Glutamatergic neuron (in vitro differentiated cells): ENCODE measurements at regions not wholly inside any gene's neighbourhood (a gene's known extent, or its start where the extent isn't known, plus 50 kb on each side); places are given as distances from the start of the nearest gene placed in this dataset.

Source experiments
- DNase-seq: peaks from one replicate; pipeline ENCODE4 v3.0.0; 2022
- H3K27ac Mint-ChIP-seq: one replicate; pipeline ENCODE4 v1.8.0; 2020; ENCODE audit warnings: mild to moderate bottlenecking, mixed read lengths, inconsistent platforms; ENCODE audit not compliant: unreplicated experiment
- H3K27me3 Mint-ChIP-seq: one replicate; pipeline ENCODE4 v1.8.0; 2020; ENCODE audit warnings: mild to moderate bottlenecking, moderate library complexity, mixed read lengths, inconsistent platforms; ENCODE audit not compliant: unreplicated experiment
- H3K36me3 Mint-ChIP-seq: one replicate; pipeline ENCODE4 v1.8.0; 2020; ENCODE audit warnings: mild to moderate bottlenecking, mixed read lengths, inconsistent platforms; ENCODE audit not compliant: unreplicated experiment
- H3K4me1 Mint-ChIP-seq: one replicate; pipeline ENCODE4 v1.8.0; 2020; ENCODE audit warnings: mild to moderate bottlenecking, low read depth, mixed read lengths, inconsistent platforms; ENCODE audit not compliant: unreplicated experiment
- H3K4me3 Mint-ChIP-seq: one replicate; pipeline ENCODE4 v1.8.0; 2020; ENCODE audit warnings: mild to moderate bottlenecking, mixed read lengths, inconsistent platforms; ENCODE audit not compliant: unreplicated experiment
- H3K9me3 Mint-ChIP-seq: one replicate; pipeline ENCODE4 v1.8.0; 2020; ENCODE audit warnings: mild to moderate bottlenecking, moderate library complexity, mixed read lengths, inconsistent platforms; ENCODE audit not compliant: unreplicated experiment
- CTCF ChIP-seq: fragments of 200-600 bp; sonication (generic); IDR thresholded peaks from one replicate; pipeline ENCODE4 v1.5.0; 2021; ENCODE audit not compliant: partially characterized antibody, unreplicated experiment

- Mint-ChIP-seq H3K4me1 (no peaks in the 10 kb centered on the region), H3K4me3 (no peak overlapping the region), H3K36me3 (no peaks in the 10 kb centered on the region), H3K27me3 (no peaks in the 10 kb centered on the region), H3K27ac (no peak overlapping the region), H3K9me3 (no peaks in the 10 kb centered on the region)
- no peak for TF ChIP-seq CTCF
- no peak for DNase-seq
These were observed 397.9 kb downstream of the MEIS1 start for GRCh38 chr2:66832646-66833435.

GRCh38 chr2:66834859-66835258, 399.9 kb downstream of the MEIS1 start:
- H3K36me3 Mint-ChIP-seq, result no peaks in the 10 kb centered on the region
- H3K4me3 Mint-ChIP-seq, result no peak overlapping the region
- H3K9me3 Mint-ChIP-seq, result no peaks in the 10 kb centered on the region
- no peaks in the 10 kb centered on the region for H3K4me1 Mint-ChIP-seq
- no peak for TF ChIP-seq CTCF
- no peak for DNase-seq
- no peak overlapping the region for H3K27ac Mint-ChIP-seq
- no peaks in the 10 kb centered on the region for H3K27me3 Mint-ChIP-seq

GRCh38 chr2:66836851-66837250, 401.9 kb downstream of the MEIS1 start:
- H3K36me3 Mint-ChIP-seq, result no peaks in the 10 kb centered on the region
- H3K4me1 Mint-ChIP-seq, result no peaks in the 10 kb centered on the region
- H3K9me3 Mint-ChIP-seq, result no peaks in the 10 kb centered on the region
- no peak overlapping the region for H3K4me3 Mint-ChIP-seq
- no peak for TF ChIP-seq CTCF
- DNase-seq, result no peak
- H3K27me3 Mint-ChIP-seq, result no peaks in the 10 kb centered on the region
- no peak overlapping the region for H3K27ac Mint-ChIP-seq

- Mint-ChIP-seq H3K4me3 (no peak overlapping the region), H3K27ac (no peak overlapping the region), H3K4me1 (no peaks in the 10 kb centered on the region), H3K9me3 (no peaks in the 10 kb centered on the region), H3K36me3 (no peaks in the 10 kb centered on the region), H3K27me3 (no peaks in the 10 kb centered on the region)
- TF ChIP-seq CTCF, result no peak
- no peak for DNase-seq
These were observed 404.8 kb downstream of the MEIS1 start for GRCh38 chr2:66839551-66840320.

GRCh38 chr2:66840321-66841002, 405.5 kb downstream of the MEIS1 start:
- TF ChIP-seq CTCF, result no peak
- Mint-ChIP-seq H3K9me3 (no peaks in the 10 kb centered on the region), H3K36me3 (no peaks in the 10 kb centered on the region), H3K4me1 (no peaks in the 10 kb centered on the region), H3K27ac (no peak overlapping the region), H3K27me3 (no peaks in the 10 kb centered on the region), H3K4me3 (no peak overlapping the region)
- DNase-seq, result no peak
